DOHH2 (cell line): ENCODE measurements at regions not wholly inside any gene's neighbourhood (a gene's known extent, or its start where the extent isn't known, plus 50 kb on each side); places are given as distances from the start of the nearest gene placed in this dataset.

Experiments
- H3F3A ChIP-seq: fragments of 200-600 bp; sonication (generic), shearing (Covaris generic); 2 replicates; pipeline ENCODE4 v1.6.0; 2016; ENCODE audit warnings: antibody characterized with exemption, mild to moderate bottlenecking; ENCODE audit not compliant: control insufficient read depth, insufficient read depth
- H3K27ac ChIP-seq: fragments of 200-600 bp; sonication (generic); 2 replicates; pipeline ENCODE4 v1.5.1; 2014; ENCODE audit warnings: low read depth, mild to moderate bottlenecking, low read length, moderate library complexity
- H3K27me3 ChIP-seq: fragments of 200-600 bp; sonication (generic); 2 replicates; pipeline ENCODE4 v1.6.1; 2014; ENCODE audit warnings: mild to moderate bottlenecking, low read length, mixed read lengths; ENCODE audit not compliant: control insufficient read depth
- H3K36me3 ChIP-seq: fragments of 200-600 bp; sonication (generic); 2 replicates; pipeline ENCODE4 v1.6.1; 2014; ENCODE audit warnings: mild to moderate bottlenecking, low read length, moderate library complexity, mixed read lengths; ENCODE audit not compliant: control insufficient read depth
- H3K4me1 ChIP-seq: fragments of 200-600 bp; sonication (generic); 2 replicates; pipeline ENCODE4 v1.6.1; 2014; ENCODE audit warnings: mild to moderate bottlenecking, low read length, mixed read lengths; ENCODE audit not compliant: control insufficient read depth
- H3K4me2 ChIP-seq: fragments of 200-600 bp; sonication (generic); 2 replicates; pipeline ENCODE4 v1.6.0; 2014; ENCODE audit warnings: mild to moderate bottlenecking, low read length, moderate library complexity
- H3K4me3 ChIP-seq: fragments of 200-600 bp; sonication (generic); 2 replicates; pipeline ENCODE4 v1.5.1; 2014; ENCODE audit warnings: mild to moderate bottlenecking, low read length, mixed read lengths
- H3K79me2 ChIP-seq: fragments of 200-600 bp; sonication (generic); 2 replicates; pipeline ENCODE4 v1.6.1; 2014; ENCODE audit warnings: mild to moderate bottlenecking, low read length, mixed read lengths; ENCODE audit not compliant: control insufficient read depth
- H3K9me2 ChIP-seq: fragments of 200-600 bp; sonication (generic); replicated peaks from 2 replicates; pipeline ENCODE4 v1.6.1; 2014; ENCODE audit warnings: mild to moderate bottlenecking, low read length, mixed read lengths; ENCODE audit not compliant: control insufficient read depth
- H3K9me3 ChIP-seq: fragments of 200-600 bp; sonication (generic); 2 replicates; pipeline ENCODE4 v1.6.1; 2014; ENCODE audit warnings: antibody characterized with exemption, low read length, mixed read lengths; ENCODE audit not compliant: control insufficient read depth, insufficient read depth
- H4K20me1 ChIP-seq: fragments of 200-600 bp; sonication (generic); 2 replicates; pipeline ENCODE4 v1.6.0; 2014; ENCODE audit warnings: low read depth, mild to moderate bottlenecking, antibody characterized with exemption, low read length, moderate library complexity; ENCODE audit not compliant: control insufficient read depth, insufficient read depth
- EZH2phosphoT487 ChIP-seq: fragments of 200-600 bp; sonication (generic); IDR thresholded peaks from 2 replicates; pipeline ENCODE4 v1.6.1; 2017; ENCODE audit warnings: borderline replicate concordance, mild to moderate bottlenecking, antibody characterized with exemption, low read length, moderate library complexity, mixed read lengths
- TF ChIP-seq, protein P1 (sequence below): fragments of 200-600 bp; sonication (generic); IDR thresholded peaks from one replicate; pipeline ENCODE4 v1.5.1; 2014; ENCODE audit warnings: antibody characterized with exemption, mild to moderate bottlenecking, low read depth, low read length; ENCODE audit not compliant: poor library complexity, severe bottlenecking

GRCh38 chr2:185240796-185241195 lies 497.8 kb upstream of the FSIP2 start:
- no peak overlapping the region for H3K27ac ChIP-seq
- H4K20me1 ChIP-seq = no peaks in the 10 kb centered on the region
- H3K79me2 ChIP-seq = no peaks in the 10 kb centered on the region
- no peaks in the 10 kb centered on the region for H3F3A ChIP-seq
- TF ChIP-seq, protein P1, sequence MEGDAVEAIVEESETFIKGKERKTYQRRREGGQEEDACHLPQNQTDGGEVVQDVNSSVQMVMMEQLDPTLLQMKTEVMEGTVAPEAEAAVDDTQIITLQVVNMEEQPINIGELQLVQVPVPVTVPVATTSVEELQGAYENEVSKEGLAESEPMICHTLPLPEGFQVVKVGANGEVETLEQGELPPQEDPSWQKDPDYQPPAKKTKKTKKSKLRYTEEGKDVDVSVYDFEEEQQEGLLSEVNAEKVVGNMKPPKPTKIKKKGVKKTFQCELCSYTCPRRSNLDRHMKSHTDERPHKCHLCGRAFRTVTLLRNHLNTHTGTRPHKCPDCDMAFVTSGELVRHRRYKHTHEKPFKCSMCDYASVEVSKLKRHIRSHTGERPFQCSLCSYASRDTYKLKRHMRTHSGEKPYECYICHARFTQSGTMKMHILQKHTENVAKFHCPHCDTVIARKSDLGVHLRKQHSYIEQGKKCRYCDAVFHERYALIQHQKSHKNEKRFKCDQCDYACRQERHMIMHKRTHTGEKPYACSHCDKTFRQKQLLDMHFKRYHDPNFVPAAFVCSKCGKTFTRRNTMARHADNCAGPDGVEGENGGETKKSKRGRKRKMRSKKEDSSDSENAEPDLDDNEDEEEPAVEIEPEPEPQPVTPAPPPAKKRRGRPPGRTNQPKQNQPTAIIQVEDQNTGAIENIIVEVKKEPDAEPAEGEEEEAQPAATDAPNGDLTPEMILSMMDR = no peak
- no peak for TF ChIP-seq EZH2phosphoT487
- no peaks in the 10 kb centered on the region for H3K27me3 ChIP-seq
- no peaks in the 10 kb centered on the region for H3K4me1 ChIP-seq
- H3K36me3 ChIP-seq = no peaks in the 10 kb centered on the region
- no peaks in the 10 kb centered on the region for H3K9me2 ChIP-seq
- no peak overlapping the region for H3K4me3 ChIP-seq
- H3K9me3 ChIP-seq = no peaks in the 10 kb centered on the region; the same call in 1 of the 2 replicates
- no peak overlapping the region for H3K4me2 ChIP-seq

DNA sequence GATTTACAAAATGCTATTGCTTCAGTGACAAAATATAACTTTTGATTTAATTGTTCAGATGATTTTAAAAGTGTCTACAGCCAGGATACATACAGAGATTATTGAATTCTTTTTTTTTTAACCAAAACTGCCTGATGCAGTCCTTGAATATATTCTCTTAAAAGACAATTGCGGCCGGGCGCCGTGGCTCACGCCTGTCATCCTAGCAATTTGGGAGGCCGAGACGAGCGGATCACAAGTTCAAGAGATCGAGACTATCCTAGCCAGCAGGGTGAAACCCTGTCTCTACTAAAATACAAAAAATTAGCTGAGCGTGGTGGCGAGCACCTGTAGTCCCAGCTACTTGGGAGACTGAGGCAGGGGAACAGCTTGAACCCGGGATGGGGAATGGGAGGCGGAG lies 497.0 kb upstream of the FSIP2 start:
- no peak overlapping the region for H3K27ac ChIP-seq
- H3K4me1 ChIP-seq = no peaks in the 10 kb centered on the region
- no peak overlapping the region for H3K4me3 ChIP-seq
- H3F3A ChIP-seq = no peaks in the 10 kb centered on the region
- no peaks in the 10 kb centered on the region for H3K27me3 ChIP-seq
- no peak overlapping the region for H3K4me2 ChIP-seq
- H3K79me2 ChIP-seq = no peaks in the 10 kb centered on the region
- TF ChIP-seq EZH2phosphoT487 = no peak
- TF ChIP-seq, protein P1 = no peak
- no peaks in the 10 kb centered on the region for H3K36me3 ChIP-seq
- no peaks in the 10 kb centered on the region for H4K20me1 ChIP-seq
- H3K9me3 ChIP-seq = no peaks in the 10 kb centered on the region; the same call in 1 of the 2 replicates
- no peaks in the 10 kb centered on the region for H3K9me2 ChIP-seq

DNA sequence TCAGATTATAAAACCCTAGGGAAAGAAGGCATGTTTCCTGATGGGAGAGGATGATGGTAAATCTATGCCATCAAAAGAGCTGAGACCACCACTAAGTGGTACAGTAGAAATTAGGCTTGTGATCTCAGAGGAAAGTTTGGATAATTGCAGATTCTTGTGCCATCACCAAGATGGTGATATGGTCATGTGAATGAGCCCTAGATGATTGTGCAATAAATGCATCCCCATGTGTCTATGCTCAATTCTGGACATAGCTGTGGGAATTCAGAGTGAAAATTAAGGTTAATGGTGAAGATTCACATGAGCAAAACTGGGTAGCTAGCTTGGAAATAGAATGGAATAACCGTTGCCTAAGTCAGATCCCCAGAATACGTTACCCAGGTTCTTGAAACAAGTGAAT lies 496.1 kb upstream of the FSIP2 start:
- H3K79me2 ChIP-seq = no peaks in the 10 kb centered on the region
- H3K4me1 ChIP-seq = no peaks in the 10 kb centered on the region
- no peaks in the 10 kb centered on the region for H3K27me3 ChIP-seq
- no peak for TF ChIP-seq EZH2phosphoT487
- TF ChIP-seq, protein P1 = no peak
- H3K4me2 ChIP-seq = no peak overlapping the region
- H3K4me3 ChIP-seq = no peak overlapping the region
- no peaks in the 10 kb centered on the region for H3K36me3 ChIP-seq
- H3K9me2 ChIP-seq = no peaks in the 10 kb centered on the region
- H3K27ac ChIP-seq = no peak overlapping the region
- no peaks in the 10 kb centered on the region for H3F3A ChIP-seq
- H4K20me1 ChIP-seq = no peaks in the 10 kb centered on the region
- H3K9me3 ChIP-seq = no peaks in the 10 kb centered on the region

DNA sequence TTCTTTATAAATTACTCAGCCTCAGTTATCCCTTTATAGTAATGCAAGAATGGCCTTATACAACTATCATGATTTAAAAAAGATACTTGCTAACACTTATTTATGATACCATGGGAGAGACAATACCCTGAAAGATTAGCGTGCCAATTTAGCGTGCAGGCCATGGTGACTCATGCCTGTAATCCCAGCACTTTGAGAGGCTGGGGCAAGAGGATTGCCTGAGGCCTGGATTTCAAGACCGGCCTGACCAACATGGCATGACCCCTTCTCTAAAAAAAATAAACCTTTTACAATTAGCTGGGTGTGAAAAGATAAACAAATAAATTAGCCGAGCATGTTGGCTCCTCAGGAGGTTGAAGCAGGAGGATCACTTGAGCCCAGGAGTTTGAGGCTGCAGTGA lies 493.4 kb upstream of the FSIP2 start:
- Histone ChIP-seq H3K4me2 (no peak overlapping the region), H3K4me1 (no peaks in the 10 kb centered on the region), H4K20me1 (no peaks in the 10 kb centered on the region), H3K36me3 (no peaks in the 10 kb centered on the region), H3K79me2 (no peaks in the 10 kb centered on the region), H3K27ac (no peak overlapping the region), H3F3A (no peaks in the 10 kb centered on the region), H3K9me2 (no peaks in the 10 kb centered on the region), H3K9me3 (no peaks in the 10 kb centered on the region), H3K27me3 (no peaks in the 10 kb centered on the region), H3K4me3 (no peak overlapping the region)
- TF ChIP-seq, protein P1 = no peak
- no peak for TF ChIP-seq EZH2phosphoT487
